HG02571 (cell line): ENCODE measurements at regions not wholly inside any gene's neighbourhood (a gene's known extent, or its start where the extent isn't known, plus 50 kb on each side); places are given as distances from the start of the nearest gene placed in this dataset.
A peak's percentile ranks its signal among the peaks of the same experiment; 100 is the strongest.

Source experiments
- ATAC-seq: cut with Tn5 transposase; IDR thresholded peaks from one replicate; pipeline ENCODE4 v1.9.1; 2021; ENCODE audit warnings: mild to moderate bottlenecking, moderate library complexity; ENCODE audit not compliant: unreplicated experiment

- no peak for ATAC-seq
Measured at GRCh38 chr4:158010361-158010760, 162.5 kb downstream of the GASK1B start.

- no peak for ATAC-seq
Measured at GRCh38 chr4:158008551-158009218, 164.1 kb downstream of the GASK1B start.

GRCh38 chr4:158007566-158007965 lies 165.3 kb downstream of the GASK1B start:
- no peak for ATAC-seq

- ATAC-seq, result no peak
Measured at GRCh38 chr4:158006990-158007389, 165.8 kb downstream of the GASK1B start.

- no peak for ATAC-seq
Measured at GRCh38 chr4:158005021-158005420, 167.8 kb downstream of the GASK1B start.

- ATAC-seq, result no peak
Measured at GRCh38 chr4:158004101-158004500, 168.7 kb downstream of the GASK1B start.

GRCh38 chr4:158003212-158003611 lies 169.6 kb downstream of the GASK1B start:
- no peak for ATAC-seq

- no peak for ATAC-seq
Measured at GRCh38 chr4:158002173-158002572, 170.7 kb downstream of the GASK1B start.

- no peak for ATAC-seq
Measured at GRCh38 chr4:158001756-158002155, 171.1 kb downstream of the GASK1B start.

- ATAC-seq, result no peak
Measured at GRCh38 chr4:157999723-158000122, 173.1 kb downstream of the GASK1B start.

GRCh38 chr4:157997296-157997695 lies 175.5 kb downstream of the GASK1B start:
- no peak for ATAC-seq

GRCh38 chr4:157996061-157997028 lies 176.5 kb downstream of the GASK1B start:
- no peak for ATAC-seq

GRCh38 chr4:157994863-157995262 lies 178.0 kb downstream of the GASK1B start:
- no peak for ATAC-seq

- ATAC-seq, result no peak
Measured at GRCh38 chr4:157992948-157993839, 179.6 kb downstream of the GASK1B start.

- ATAC-seq, result peak; percentile 66
Measured at GRCh38 chr4:157992038-157992705, 180.7 kb downstream of the GASK1B start.

GRCh38 chr4:157988641-157989040 lies 184.2 kb downstream of the GASK1B start:
- ATAC-seq, result no peak

GRCh38 chr4:157984285-157984911 lies 188.4 kb downstream of the GASK1B start:
- no peak for ATAC-seq

- ATAC-seq, result no peak
Measured at GRCh38 chr4:157983300-157983699, 189.5 kb downstream of the GASK1B start.

- no peak for ATAC-seq
Measured at GRCh38 chr4:157980158-157980557, 192.7 kb downstream of the GASK1B start.
